COR-L47 (cell line): ENCODE measurements at regions not wholly inside any gene's neighbourhood (a gene's known extent, or its start where the extent isn't known, plus 50 kb on each side); places are given as distances from the start of the nearest gene placed in this dataset.

Experiments
- DNase-seq: peaks from one replicate; lab custom pipeline; 2025; lab: John Stamatoyannopoulos, UW

GRCh38 chr2:3062476-3063260 is 314.9 kb downstream of the EIPR1 start:
- no peak for DNase-seq

GRCh38 chr2:3060049-3060448 is 317.6 kb downstream of the EIPR1 start:
- DNase-seq: no peak

GRCh38 chr2:3059141-3059925 is 318.3 kb downstream of the EIPR1 start:
- DNase-seq: no peak

- no peak for DNase-seq
Measured at GRCh38 chr2:3054066-3054465, 323.6 kb downstream of the EIPR1 start.

GRCh38 chr2:3051266-3051665 is 326.4 kb downstream of the EIPR1 start:
- no peak for DNase-seq

- no peak for DNase-seq
Measured at GRCh38 chr2:3046170-3046865, 331.3 kb downstream of the EIPR1 start.

- DNase-seq: no peak
Measured at GRCh38 chr2:3045318-3045921, 332.2 kb downstream of the EIPR1 start.

GRCh38 chr2:3044587-3045317 is 332.9 kb downstream of the EIPR1 start:
- DNase-seq: peak; percentile 32

GRCh38 chr2:3043726-3044125 is 333.9 kb downstream of the EIPR1 start:
- no peak for DNase-seq

GRCh38 chr2:3042601-3043585 is 334.7 kb downstream of the EIPR1 start:
- DNase-seq: no peak

- DNase-seq: no peak
Measured at GRCh38 chr2:3041841-3042600, 335.6 kb downstream of the EIPR1 start.

GRCh38 chr2:3041246-3041645 is 336.4 kb downstream of the EIPR1 start:
- no peak for DNase-seq

- no peak for DNase-seq
Measured at GRCh38 chr2:3040496-3041140, 337.0 kb downstream of the EIPR1 start.

- DNase-seq: no peak
Measured at GRCh38 chr2:3040066-3040428, 337.6 kb downstream of the EIPR1 start.

GRCh38 chr2:3039188-3040065 is 338.2 kb downstream of the EIPR1 start:
- DNase-seq: no peak

GRCh38 chr2:3038636-3039035 is 339.0 kb downstream of the EIPR1 start:
- DNase-seq: no peak

- no peak for DNase-seq
Measured at GRCh38 chr2:3037196-3038194, 340.1 kb downstream of the EIPR1 start.
